ENCODE measurements at regions not wholly inside any gene's neighbourhood (a gene's known extent, or its start where the extent isn't known, plus 50 kb on each side); places are given as distances from the start of the nearest gene placed in this dataset.
"Not testable (repeated sequence)": the region's sequence is repeated elsewhere in the genome, so short reads cannot be mapped to it uniquely, and the experiment has no call there.

DNA sequence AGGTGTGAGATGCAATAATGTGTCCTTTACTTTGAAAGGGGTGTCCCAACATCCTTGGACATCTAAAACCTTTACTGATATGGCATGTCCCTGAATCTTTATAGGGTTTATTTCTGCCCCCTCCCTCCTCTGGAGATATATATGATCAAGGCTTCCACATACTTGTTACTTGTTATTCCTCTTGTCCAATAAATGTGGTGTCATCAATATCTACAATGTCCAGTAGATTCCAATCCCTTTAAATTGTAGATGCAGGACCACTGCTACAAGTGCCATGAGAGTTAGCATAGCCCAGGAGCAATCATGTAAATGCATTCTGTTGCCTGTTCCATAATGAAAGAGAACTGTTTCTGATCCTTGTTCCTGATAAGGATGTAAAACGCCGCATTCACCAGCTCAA lies 479.7 kb upstream of the MEIS1 start:
- DNase-seq (ENCODE audit: low spot score), result no peak

DNA sequence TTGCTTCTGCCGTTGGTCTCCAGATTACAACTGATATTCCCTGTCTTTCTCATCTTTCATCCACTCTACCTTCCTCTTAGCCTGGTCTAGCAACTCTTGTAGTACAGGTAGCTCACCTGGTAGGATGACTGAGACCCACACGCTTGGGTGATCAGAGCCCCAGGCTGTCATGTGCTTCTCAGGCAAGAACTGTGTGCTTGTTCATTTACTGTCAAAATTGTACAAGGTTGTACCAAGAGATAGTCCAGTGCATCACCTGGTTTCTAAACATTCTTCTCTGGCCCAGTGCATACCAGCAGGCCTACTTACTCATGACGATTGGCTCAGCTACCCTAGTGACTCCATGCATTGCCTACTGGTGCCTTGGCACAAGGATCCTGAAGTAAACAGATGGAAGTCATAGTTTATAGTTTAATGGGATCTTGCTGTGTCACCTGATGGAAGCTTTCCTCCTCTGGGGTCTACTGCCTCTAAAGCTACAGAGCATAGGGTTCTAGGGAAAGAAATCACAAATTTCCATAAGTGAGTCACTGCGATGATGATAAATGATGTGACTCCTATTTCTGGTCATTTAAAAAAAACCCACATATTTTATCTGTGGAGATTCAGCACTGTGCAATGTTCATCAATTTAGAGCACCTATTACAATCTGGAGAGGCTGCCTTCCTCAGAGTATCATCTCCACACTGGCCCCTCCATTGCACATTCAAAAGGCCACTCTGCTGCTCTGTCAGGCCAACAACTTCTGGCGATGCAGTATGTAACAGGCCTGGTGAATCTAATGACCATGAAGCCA lies 481.8 kb upstream of the MEIS1 start:
- DNase-seq (ENCODE audit: low spot score), result no peak

DNA sequence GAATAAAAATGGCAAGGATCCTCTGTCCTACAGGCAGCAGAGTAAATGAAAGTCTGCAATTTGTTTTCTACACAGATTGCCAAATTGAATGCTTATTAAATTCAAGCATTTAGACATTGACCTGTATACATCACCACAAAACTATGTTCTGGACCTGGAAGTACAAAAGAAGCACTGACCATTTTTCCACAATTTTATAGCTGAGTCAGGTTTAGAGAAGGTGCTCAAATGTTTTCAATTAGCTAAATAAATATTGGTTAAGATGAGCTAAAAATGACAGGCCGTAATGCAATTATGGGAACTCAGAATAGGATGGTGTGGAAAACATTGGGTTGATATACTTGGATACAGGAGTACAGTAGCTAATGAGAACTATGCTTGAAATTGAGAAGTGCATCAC lies 490.7 kb upstream of the MEIS1 start:
- no peak for DNase-seq (ENCODE audit: low spot score)

GRCh38 chr2:65943099-65943786 lies 491.7 kb upstream of the MEIS1 start:
- DNase-seq (ENCODE audit: low spot score), result no peak

- DNase-seq (ENCODE audit: low spot score), result no peak
Observed at GRCh38 chr2:65940856-65941255, 494.1 kb upstream of the MEIS1 start.

GRCh38 chr2:65939687-65940086 lies 495.2 kb upstream of the MEIS1 start:
- no peak for DNase-seq (ENCODE audit: low spot score)

DNA sequence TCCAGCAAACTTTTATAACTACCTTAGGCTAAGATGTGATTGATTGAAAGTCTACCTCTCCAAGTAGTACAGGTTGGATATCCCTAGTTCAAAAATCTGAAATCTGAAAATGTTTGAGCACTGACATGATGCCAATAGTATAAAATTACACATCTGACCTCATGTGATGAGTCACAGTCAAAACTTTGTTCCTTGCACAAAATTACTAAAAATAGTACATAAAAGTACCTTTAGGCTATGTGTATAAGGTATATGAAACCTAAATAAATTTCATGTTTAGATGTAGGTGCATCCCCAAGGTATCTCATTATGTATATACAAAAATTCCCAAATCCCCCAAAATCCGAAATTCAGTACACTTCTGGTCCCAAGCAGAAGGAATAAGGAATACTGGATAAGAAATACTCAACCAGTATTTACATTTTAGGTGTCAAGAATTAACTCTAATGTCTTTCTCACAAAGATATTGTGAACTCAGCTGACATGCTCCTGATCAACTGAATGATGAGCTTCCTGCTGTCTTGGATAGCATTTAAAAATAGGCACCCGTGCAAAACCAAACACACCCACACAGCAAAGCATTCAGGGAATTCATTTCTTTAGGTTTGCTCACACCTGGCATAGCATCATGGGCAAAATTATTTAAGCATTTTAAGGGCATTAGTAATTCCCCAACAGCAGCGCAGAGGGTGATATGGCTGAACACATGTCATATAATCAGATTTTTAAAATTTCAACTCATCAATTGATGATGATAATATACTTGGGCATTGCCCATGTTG lies 497.4 kb upstream of the MEIS1 start:
- DNase-seq (ENCODE audit: low spot score), result no peak

DNA sequence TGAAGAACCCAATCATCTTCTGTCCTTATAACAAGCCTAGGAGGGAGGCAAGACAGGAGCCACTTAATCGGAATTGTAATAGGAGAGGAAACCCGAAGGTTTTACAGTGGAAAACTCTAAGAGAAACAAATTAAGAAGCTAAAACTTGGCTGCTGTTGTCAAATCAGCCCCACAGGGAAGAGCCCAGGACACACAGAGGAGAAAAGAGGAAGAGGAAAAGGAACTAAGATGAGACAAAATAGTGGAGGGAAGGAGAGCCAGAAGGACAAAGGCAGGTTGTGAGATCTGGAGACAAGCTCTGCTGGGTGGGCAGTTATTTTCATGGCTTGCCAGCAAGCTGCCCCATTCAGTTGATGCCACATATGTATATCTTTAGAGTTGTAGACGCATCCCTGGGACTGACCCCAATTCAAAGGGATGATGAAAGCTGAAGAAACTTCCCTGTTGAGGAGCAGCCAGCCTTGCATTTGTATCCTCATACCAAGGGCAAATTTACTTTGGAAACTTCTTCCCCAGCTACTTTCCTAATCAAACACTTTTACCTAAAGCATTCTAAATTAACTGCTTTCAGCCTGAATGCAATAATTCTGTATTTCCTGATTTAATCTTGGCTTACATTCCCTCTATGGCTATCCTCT lies 499.8 kb upstream of the MEIS1 start:
- DNase-seq (ENCODE audit: low spot score), result no peak

- no peak for DNase-seq (ENCODE audit: low spot score)
Observed at GRCh38 chr2:65932571-65932970, 500.2 kb upstream of the SPRED2 start.

DNA sequence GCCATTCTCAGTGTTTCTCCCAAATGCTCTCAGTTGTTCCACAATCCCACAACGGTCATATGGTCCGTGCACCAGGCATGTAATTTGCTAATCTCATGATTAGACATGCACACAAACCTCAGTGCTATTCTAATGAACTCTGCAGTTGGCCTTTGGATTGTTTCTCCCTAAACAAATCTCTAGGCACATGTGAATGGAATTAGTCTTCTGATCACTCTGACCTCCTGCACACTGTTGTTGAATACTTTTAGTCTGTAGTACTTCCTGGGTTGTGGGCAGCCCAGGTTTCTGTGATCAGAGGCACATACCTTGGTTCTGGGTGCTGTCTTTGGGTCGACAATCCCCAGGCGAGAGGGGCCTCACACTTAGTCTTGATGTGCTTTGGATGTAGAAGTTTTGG lies 498.7 kb upstream of the SPRED2 start:
- no peak for DNase-seq (ENCODE audit: low spot score)

GRCh38 chr2:65930259-65930658 lies 497.9 kb upstream of the SPRED2 start:
- no peak for DNase-seq (ENCODE audit: low spot score)

DNA sequence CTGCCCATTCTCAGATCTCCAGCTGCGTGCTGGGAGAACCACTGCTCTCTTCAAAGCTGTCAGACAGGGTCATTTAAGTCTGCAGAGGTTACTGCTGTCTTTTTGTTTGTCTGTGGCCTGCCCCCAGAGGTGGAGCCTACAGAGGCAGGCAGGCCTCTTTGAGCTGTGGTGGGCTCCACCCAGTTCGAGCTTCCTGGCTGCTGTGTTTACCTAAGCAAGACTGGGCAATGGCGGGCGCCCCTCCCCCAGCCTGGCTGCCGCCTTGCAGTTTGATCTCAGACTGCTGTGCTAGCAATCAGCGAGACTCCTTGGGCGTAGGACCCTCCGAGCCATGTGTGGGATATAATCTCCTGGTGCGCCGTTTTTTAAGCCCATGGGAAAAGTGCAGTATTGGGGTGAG lies 497.3 kb upstream of the SPRED2 start:
- not testable (repeated sequence) for DNase-seq (ENCODE audit: low spot score)

DNA sequence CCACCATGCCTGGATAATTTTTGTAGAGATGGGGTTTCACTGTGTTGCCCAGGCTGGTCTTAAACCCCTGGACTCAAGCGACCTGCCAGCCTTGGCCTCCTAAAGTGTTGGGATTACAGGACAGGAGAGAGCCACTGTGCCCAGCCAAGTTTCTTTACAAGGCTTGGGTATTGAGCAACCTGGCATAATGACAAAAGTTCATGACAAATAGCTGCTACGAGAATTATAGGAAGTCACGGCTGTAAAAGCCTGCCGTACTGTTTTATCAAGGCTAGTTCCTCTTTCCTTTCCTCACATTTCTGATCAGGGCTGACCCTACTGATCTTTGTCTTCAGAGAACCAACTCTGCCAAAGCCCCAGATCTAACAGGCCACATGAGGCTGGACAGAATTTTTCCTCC lies 490.4 kb upstream of the SPRED2 start:
- no peak for DNase-seq (ENCODE audit: low spot score)

DNA sequence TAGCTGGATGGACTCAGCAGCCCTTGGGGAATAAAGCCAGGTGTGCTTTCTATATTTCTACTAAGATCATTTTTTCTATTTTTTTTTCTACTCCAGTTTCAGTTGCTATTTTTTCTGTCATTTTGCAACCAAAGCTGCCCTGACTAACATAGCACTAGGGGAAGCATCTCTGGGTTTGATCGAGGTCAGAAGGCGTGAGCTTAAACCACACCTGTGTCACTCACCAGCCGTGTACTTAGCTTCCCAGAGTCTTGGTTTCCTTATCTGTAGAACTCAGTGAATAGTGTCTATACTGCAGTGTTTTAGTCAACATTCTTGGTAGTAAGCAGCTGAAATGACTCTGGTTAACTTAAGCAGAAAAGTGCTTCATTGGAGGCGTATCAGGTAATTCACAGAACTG lies 489.6 kb upstream of the SPRED2 start:
- DNase-seq (ENCODE audit: low spot score), result no peak

GRCh38 chr2:65921116-65921515 lies 488.7 kb upstream of the SPRED2 start:
- no peak for DNase-seq (ENCODE audit: low spot score)

DNA sequence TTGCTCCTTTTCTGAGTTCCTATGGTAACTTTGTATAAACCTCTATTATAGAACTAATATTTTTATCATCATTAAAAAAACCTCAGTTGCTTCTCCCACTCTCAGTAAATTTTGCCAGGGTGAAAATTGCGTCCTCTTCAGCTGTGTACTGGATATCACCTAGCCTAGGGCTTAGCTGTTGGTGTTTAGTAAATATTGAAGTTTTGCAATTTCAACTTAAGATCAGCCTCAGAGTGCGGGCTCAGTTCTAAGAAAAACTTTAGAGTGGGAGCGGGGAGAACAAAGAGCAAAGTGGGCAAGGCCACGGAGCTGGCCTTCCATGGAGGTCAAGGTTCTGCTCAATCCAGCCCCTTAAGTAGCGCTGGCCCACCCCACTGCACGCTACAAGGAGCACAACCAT lies 488.3 kb upstream of the SPRED2 start:
- no peak for DNase-seq (ENCODE audit: low spot score)

DNA sequence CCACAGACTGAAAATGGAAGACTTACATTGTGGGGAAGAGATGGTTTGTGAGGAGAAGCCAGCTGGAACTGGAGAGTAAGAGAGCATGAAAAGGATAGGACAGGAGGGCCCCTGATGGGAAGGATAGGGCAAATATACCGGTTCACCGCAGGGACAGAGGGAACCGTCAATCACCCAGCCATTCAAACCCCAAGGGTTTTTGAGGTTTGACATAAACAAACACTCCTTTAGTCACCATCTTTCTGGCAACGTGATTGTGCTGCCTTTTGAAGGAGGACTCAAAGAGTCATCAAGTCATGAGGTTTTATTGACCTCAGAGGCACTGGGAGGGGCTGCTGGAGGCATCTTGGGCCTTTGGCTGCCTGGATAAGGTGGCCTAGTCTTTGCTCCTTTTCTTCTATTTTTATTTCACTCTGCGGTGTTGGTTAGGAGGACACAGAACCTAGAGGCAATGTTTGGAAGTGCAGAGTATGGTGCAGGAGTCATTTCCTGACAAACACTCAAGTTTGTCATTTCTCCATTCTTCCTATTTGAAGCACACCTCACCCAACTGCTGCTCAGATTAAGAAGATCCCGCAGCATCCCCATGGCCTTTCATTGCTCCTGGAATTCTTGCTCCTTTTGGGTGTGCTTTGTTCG lies 487.3 kb upstream of the SPRED2 start:
- DNase-seq (ENCODE audit: low spot score), result no peak

DNA sequence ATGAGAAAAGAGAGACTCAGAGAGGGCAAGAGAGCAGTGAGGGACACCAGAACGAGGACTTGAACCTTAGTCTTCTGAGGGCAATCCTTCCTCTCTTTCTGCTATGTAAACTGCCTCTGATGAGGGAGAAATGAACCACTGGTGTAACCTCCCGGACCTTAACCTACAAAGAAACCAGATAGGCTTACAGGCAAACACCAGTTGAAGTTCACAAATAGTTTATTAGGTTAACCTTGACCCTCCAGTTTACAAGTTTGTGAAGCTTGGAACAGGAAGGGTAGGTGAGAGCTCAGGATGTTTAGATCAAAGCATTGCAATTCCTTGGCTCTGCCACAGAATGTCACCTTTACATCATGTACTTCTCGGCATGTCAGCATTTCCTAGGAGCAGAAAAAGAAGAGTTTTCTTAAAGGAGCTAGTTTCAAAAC lies 486.4 kb upstream of the SPRED2 start:
- DNase-seq (ENCODE audit: low spot score), result no peak

GRCh38 chr2:65917986-65918385 lies 485.6 kb upstream of the SPRED2 start:
- no peak for DNase-seq (ENCODE audit: low spot score)

- DNase-seq (ENCODE audit: low spot score), result no peak
Observed at GRCh38 chr2:65916785-65917295, 484.4 kb upstream of the SPRED2 start.

DNA sequence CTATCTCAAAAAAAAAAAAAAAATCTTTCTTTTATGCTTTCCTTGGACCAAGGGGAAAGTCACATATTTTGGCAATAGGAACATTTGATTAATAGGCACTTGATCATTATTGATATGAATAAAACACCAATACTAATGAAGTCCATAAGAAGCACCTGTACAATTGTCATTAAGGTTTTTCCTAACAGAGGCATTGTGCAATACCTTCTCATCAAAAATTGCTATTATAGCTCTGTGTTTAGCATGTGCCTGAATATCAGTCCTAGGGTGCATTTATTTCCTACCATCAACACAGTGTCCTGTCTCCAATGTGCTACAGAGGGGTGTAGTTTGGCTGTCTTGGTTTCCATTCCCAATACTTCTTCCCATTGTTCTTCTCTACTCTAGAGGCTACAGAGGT lies 483.8 kb upstream of the SPRED2 start:
- DNase-seq (ENCODE audit: low spot score), result no peak

DNA sequence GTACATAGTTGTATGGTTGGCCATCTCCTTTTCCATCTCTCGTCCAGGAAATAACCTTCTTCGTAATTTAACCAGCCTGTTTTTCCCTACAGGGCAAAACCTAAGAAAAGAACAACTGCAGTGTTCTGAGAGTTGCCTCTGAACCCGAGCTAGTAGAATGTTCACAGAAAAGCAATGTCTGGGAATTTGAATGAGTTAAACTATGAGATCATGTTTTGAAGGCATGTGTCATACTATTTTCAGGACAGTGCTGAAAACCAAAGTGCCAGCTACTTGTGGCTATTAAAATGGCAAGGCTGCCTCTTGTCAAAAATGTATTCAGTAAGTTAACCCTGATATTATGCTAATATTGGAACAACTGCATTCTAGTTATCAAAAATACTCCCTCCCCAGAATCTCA lies 482.9 kb upstream of the SPRED2 start:
- no peak for DNase-seq (ENCODE audit: low spot score)
